ENCODE measurements at regions not wholly inside any gene's neighbourhood (a gene's known extent, or its start where the extent isn't known, plus 50 kb on each side); places are given as distances from the start of the nearest gene placed in this dataset.

GRCh38 chr12:22858849-22859570, 234.0 kb downstream of the ETNK1 start (continued):
- no peak for TF ChIP-seq CTCF (IDR thresholded peaks at IDR 0.05)
- no peak for TF ChIP-seq STAT6 (CRISPR knock-in tag; conservative IDR thresholded peaks at IDR 0.05; ENCODE audit: low read depth)
- TF ChIP-seq RORB (CRISPR knock-in tag; IDR thresholded peaks at IDR 0.05) = no peak
- no peak for TF ChIP-seq E2F1 (CRISPR knock-in tag; IDR thresholded peaks at IDR 0.05)
- TF ChIP-seq ATF6 (CRISPR knock-in tag; IDR thresholded peaks at IDR 0.05) = no peak
- TF ChIP-seq NFATC4 (CRISPR knock-in tag; IDR thresholded peaks at IDR 0.05) = no peak
- TF ChIP-seq MLX (CRISPR knock-in tag; IDR thresholded peaks at IDR 0.05) = no peak
- TF ChIP-seq ATF3 (CRISPR knock-in tag; conservative IDR thresholded peaks at IDR 0.05) = no peak
- TF ChIP-seq ETV6 (CRISPR knock-in tag; IDR thresholded peaks at IDR 0.05) = no peak
- TF ChIP-seq SMAD4 (CRISPR knock-in tag; IDR thresholded peaks at IDR 0.05) = no peak

GRCh38 chr12:22860926-22861325, 236.0 kb downstream of the ETNK1 start:
- Mint-ChIP-seq H3K9me3 (no peaks in the 10 kb centered on the region), H3K27ac (no peak overlapping the region), H3K4me3 (no peak overlapping the region), H3K27me3 (ENCODE audit: low read depth) (no peaks in the 10 kb centered on the region), H3K36me3 (no peaks in the 10 kb centered on the region), H3K4me1 (peaks cover 13% of the 10 kb centered on the region)
- ChIA-PET POLR2A (interaction anchor here (0.6 kb wide), 1 partner anchor 1373 kb away, joined by 3 read pairs; no protein-coding TSS in a partner anchor), CTCF (interaction anchor here (1.1 to 6.9 kb wide), 2 partner anchors 193 to 360 kb away, joined by 3 to 55 read pairs; no protein-coding TSS in a partner anchor)
- DNase-seq (ENCODE audit: low spot score) (peak; percentile 35), ATAC-seq (peak; percentile 78)
- TF ChIP-seq GABPB1 (CRISPR knock-in tag; IDR thresholded peaks at IDR 0.05) (no peak), ATF2 (CRISPR knock-in tag; IDR thresholded peaks at IDR 0.05; ENCODE audit: borderline replicate concordance, low read depth) (no peak), TCF7 (CRISPR knock-in tag; IDR thresholded peaks at IDR 0.05; ENCODE audit: low read depth) (no peak), FOXK1 (CRISPR knock-in tag; IDR thresholded peaks at IDR 0.05) (no peak), AR (CRISPR knock-in tag; IDR thresholded peaks at IDR 0.05) (no peak), ZNF423 (CRISPR knock-in tag; IDR thresholded peaks at IDR 0.05) (no peak), ZNF317 (CRISPR knock-in tag; IDR thresholded peaks at IDR 0.05; ENCODE audit: borderline replicate concordance, low read depth) (no peak), HMGXB4 (CRISPR knock-in tag; IDR thresholded peaks at IDR 0.05) (no peak), MYBL2 (CRISPR knock-in tag; IDR thresholded peaks at IDR 0.05) (no peak), E2F1 (CRISPR knock-in tag; IDR thresholded peaks at IDR 0.05) (no peak)
